BLaER1 (cell line): ENCODE measurements at regions not wholly inside any gene's neighbourhood (a gene's known extent, or its start where the extent isn't known, plus 50 kb on each side); places are given as distances from the start of the nearest gene placed in this dataset.

Source experiments
- H3K27ac ChIP-seq: shearing (Covaris generic); formaldehyde crosslinking; 2 replicates; pipeline ENCODE4 v1.8.1; 2022
- H3K27me3 ChIP-seq: shearing (Covaris generic); formaldehyde crosslinking; 2 replicates; pipeline ENCODE4 v1.8.1; 2022
- H3K36me3 ChIP-seq: shearing (Covaris generic); formaldehyde crosslinking; 2 replicates; pipeline ENCODE4 v1.8.1; 2022
- H3K4me1 ChIP-seq: shearing (Covaris generic); formaldehyde crosslinking; 2 replicates; pipeline ENCODE4 v1.8.1; 2022
- H3K4me2 ChIP-seq: shearing (Covaris generic); formaldehyde crosslinking; 2 replicates; pipeline ENCODE4 v1.8.1; 2022
- H3K4me3 ChIP-seq: shearing (Covaris generic); formaldehyde crosslinking; 2 replicates; pipeline ENCODE4 v1.8.1; 2022
- H3K9ac ChIP-seq: shearing (Covaris generic); formaldehyde crosslinking; 2 replicates; pipeline ENCODE4 v1.8.1; 2022
- H3K9me3 ChIP-seq: shearing (Covaris generic); formaldehyde crosslinking; 2 replicates; pipeline ENCODE4 v1.8.1; 2022
- H4K20me1 ChIP-seq: shearing (Covaris generic); formaldehyde crosslinking; 2 replicates; pipeline ENCODE4 v1.8.1; 2022
- Cebpa-rat ChIP-seq: shearing (Covaris generic); IDR thresholded peaks from 2 replicates; pipeline ENCODE4 v1.8.1; 2022

DNA sequence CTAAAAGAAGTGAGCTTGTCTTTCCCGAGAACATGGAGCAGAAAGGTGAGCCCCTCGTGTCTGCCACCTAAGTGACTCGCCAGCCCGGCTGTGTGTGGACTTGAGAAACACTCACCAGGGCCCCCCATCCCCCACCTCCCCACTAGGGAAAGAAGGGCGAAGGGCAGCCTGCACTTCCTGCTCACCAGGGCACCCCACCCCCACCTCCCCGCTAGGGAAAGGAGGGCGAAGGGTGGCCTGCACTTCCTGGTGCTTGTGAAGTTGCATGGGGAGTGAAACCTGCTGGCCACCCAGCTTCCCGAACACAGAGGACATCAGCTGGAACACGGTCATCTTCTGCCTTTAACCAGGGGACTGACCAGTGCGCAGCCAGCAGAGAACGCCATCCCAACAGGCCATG lies 402.7 kb upstream of the SALL3 start:
- Histone ChIP-seq H3K27me3 (no peaks in the 10 kb centered on the region), H3K4me1 (peaks cover 23% of the 10 kb centered on the region), H3K4me3 (no peak overlapping the region), H4K20me1 (no peaks in the 10 kb centered on the region), H3K27ac (no peak overlapping the region), H3K4me2 (no peak overlapping the region), H3K9ac (no peak overlapping the region), H3K9me3 (peaks cover 34% of the 10 kb centered on the region), H3K36me3 (no peaks in the 10 kb centered on the region)
- no peak for TF ChIP-seq Cebpa-rat

- no peaks in the 10 kb centered on the region for H3K36me3 ChIP-seq
- H4K20me1 ChIP-seq, result no peaks in the 10 kb centered on the region
- no peak overlapping the region for H3K9ac ChIP-seq
- peak overlapping the region; percentile 7; the same call in 1 of the 2 replicates for H3K27ac ChIP-seq
- H3K9me3 ChIP-seq, result peaks cover 22% of the 10 kb centered on the region
- TF ChIP-seq Cebpa-rat, result no peak
- H3K27me3 ChIP-seq, result no peaks in the 10 kb centered on the region
- H3K4me3 ChIP-seq, result no peak overlapping the region
- H3K4me1 ChIP-seq, result peaks cover 46% of the 10 kb centered on the region
- H3K4me2 ChIP-seq, result peak overlapping the region; percentile 66
Measured at GRCh38 chr18:78579449-78579848, 400.2 kb upstream of the SALL3 start.

GRCh38 chr18:78579854-78580577 lies 399.6 kb upstream of the SALL3 start:
- peak overlapping the region; percentile 7; the same call in 1 of the 2 replicates for H3K27ac ChIP-seq
- H3K36me3 ChIP-seq, result no peaks in the 10 kb centered on the region
- H3K9ac ChIP-seq, result no peak overlapping the region
- H4K20me1 ChIP-seq, result no peaks in the 10 kb centered on the region
- peak overlapping the region; percentile 66 for H3K4me2 ChIP-seq
- no peak overlapping the region for H3K4me3 ChIP-seq
- H3K9me3 ChIP-seq, result peaks cover 19% of the 10 kb centered on the region
- peaks cover 46% of the 10 kb centered on the region for H3K4me1 ChIP-seq
- H3K27me3 ChIP-seq, result no peaks in the 10 kb centered on the region
- no peak for TF ChIP-seq Cebpa-rat

GRCh38 chr18:78580835-78581339 lies 398.7 kb upstream of the SALL3 start:
- H3K27me3 ChIP-seq, result no peaks in the 10 kb centered on the region
- no peaks in the 10 kb centered on the region for H3K36me3 ChIP-seq
- no peak overlapping the region for H3K27ac ChIP-seq
- H3K4me3 ChIP-seq, result no peak overlapping the region
- H3K4me2 ChIP-seq, result peak overlapping the region; percentile 66; the same call in 1 of the 2 replicates
- TF ChIP-seq Cebpa-rat, result no peak
- H3K9ac ChIP-seq, result no peak overlapping the region
- H3K4me1 ChIP-seq, result peaks cover 50% of the 10 kb centered on the region
- no peaks in the 10 kb centered on the region for H4K20me1 ChIP-seq
- peaks cover 12% of the 10 kb centered on the region; the same call in 1 of the 2 replicates for H3K9me3 ChIP-seq

GRCh38 chr18:78582181-78582709 lies 397.4 kb upstream of the SALL3 start:
- Histone ChIP-seq H3K4me1 (peaks cover 64% of the 10 kb centered on the region), H3K27me3 (no peaks in the 10 kb centered on the region), H4K20me1 (no peaks in the 10 kb centered on the region), H3K9me3 (peaks cover 12% of the 10 kb centered on the region; the same call in 1 of the 2 replicates), H3K9ac (no peak overlapping the region), H3K36me3 (no peaks in the 10 kb centered on the region), H3K27ac (no peak overlapping the region), H3K4me2 (peak overlapping the region; percentile 49), H3K4me3 (no peak overlapping the region)
- no peak for TF ChIP-seq Cebpa-rat

GRCh38 chr18:78582898-78583738 lies 396.5 kb upstream of the SALL3 start:
- H3K4me2 ChIP-seq, result peak overlapping the region; percentile 49
- H3K36me3 ChIP-seq, result no peaks in the 10 kb centered on the region
- H3K27me3 ChIP-seq, result no peaks in the 10 kb centered on the region
- no peak for TF ChIP-seq Cebpa-rat
- no peak overlapping the region for H3K4me3 ChIP-seq
- H3K9ac ChIP-seq, result no peak overlapping the region
- no peaks in the 10 kb centered on the region for H4K20me1 ChIP-seq
- peaks cover 67% of the 10 kb centered on the region for H3K4me1 ChIP-seq
- H3K9me3 ChIP-seq, result peaks cover 12% of the 10 kb centered on the region; the same call in 1 of the 2 replicates
- H3K27ac ChIP-seq, result no peak overlapping the region

- peak overlapping the region; percentile 49 for H3K4me2 ChIP-seq
- peaks cover 12% of the 10 kb centered on the region; the same call in 1 of the 2 replicates for H3K9me3 ChIP-seq
- H4K20me1 ChIP-seq, result no peaks in the 10 kb centered on the region
- no peak overlapping the region for H3K4me3 ChIP-seq
- TF ChIP-seq Cebpa-rat, result no peak
- H3K27ac ChIP-seq, result no peak overlapping the region
- H3K27me3 ChIP-seq, result no peaks in the 10 kb centered on the region
- H3K4me1 ChIP-seq, result peaks cover 65% of the 10 kb centered on the region
- no peaks in the 10 kb centered on the region for H3K36me3 ChIP-seq
- no peak overlapping the region for H3K9ac ChIP-seq
Measured at GRCh38 chr18:78583739-78584458, 395.7 kb upstream of the SALL3 start.

- peak overlapping the region; percentile 49 for H3K4me2 ChIP-seq
- no peaks in the 10 kb centered on the region for H4K20me1 ChIP-seq
- H3K27me3 ChIP-seq, result no peaks in the 10 kb centered on the region
- no peak for TF ChIP-seq Cebpa-rat
- no peak overlapping the region for H3K4me3 ChIP-seq
- H3K9me3 ChIP-seq, result peaks cover 12% of the 10 kb centered on the region; the same call in 1 of the 2 replicates
- no peak overlapping the region for H3K9ac ChIP-seq
- peaks cover 59% of the 10 kb centered on the region for H3K4me1 ChIP-seq
- H3K36me3 ChIP-seq, result no peaks in the 10 kb centered on the region
- H3K27ac ChIP-seq, result no peak overlapping the region
Measured at GRCh38 chr18:78584459-78585022, 395.1 kb upstream of the SALL3 start.

- no peak for TF ChIP-seq Cebpa-rat
- Histone ChIP-seq H3K4me2 (peak overlapping the region; percentile 34), H3K27me3 (no peaks in the 10 kb centered on the region)
Measured at GRCh38 chr18:78586586-78586985, 393.0 kb upstream of the SALL3 start.

More at GRCh38 chr18:78586586-78586985, 393.0 kb upstream of the SALL3 start:
- H4K20me1 ChIP-seq, result no peaks in the 10 kb centered on the region
- H3K27ac ChIP-seq, result no peak overlapping the region
- H3K9ac ChIP-seq, result no peak overlapping the region
- H3K9me3 ChIP-seq, result peaks cover 15% of the 10 kb centered on the region; the same call in 1 of the 2 replicates
- H3K4me1 ChIP-seq, result peaks cover 44% of the 10 kb centered on the region
- no peak overlapping the region for H3K4me3 ChIP-seq
- H3K36me3 ChIP-seq, result no peaks in the 10 kb centered on the region
